ENCODE measurements at regions not wholly inside any gene's neighbourhood (a gene's known extent, or its start where the extent isn't known, plus 50 kb on each side); places are given as distances from the start of the nearest gene placed in this dataset.

GRCh38 chr3:117243657-117244056 lies 534.1 kb downstream of the TUSC7 start:
- Mint-ChIP-seq H3K4me3 (no peak overlapping the region), H3K27me3 (ENCODE audit: low read depth) (no peaks in the 10 kb centered on the region), H3K36me3 (ENCODE audit: low read depth) (no peaks in the 10 kb centered on the region), H3K9me3 (ENCODE audit: insufficient read depth) (no peaks in the 10 kb centered on the region), H3K4me1 (ENCODE audit: low read depth) (no peaks in the 10 kb centered on the region), H3K27ac (no peak overlapping the region)
- CTCF ChIA-PET = no interaction called here
- DNase-seq = no peak
- no peak for ATAC-seq
- POLR2A ChIA-PET = no interaction called here

- no peak for ATAC-seq
- ChIA-PET CTCF (no interaction called here), POLR2A (no interaction called here)
- Mint-ChIP-seq H3K27me3 (ENCODE audit: low read depth) (no peaks in the 10 kb centered on the region), H3K9me3 (ENCODE audit: insufficient read depth) (no peaks in the 10 kb centered on the region), H3K36me3 (ENCODE audit: low read depth) (no peaks in the 10 kb centered on the region), H3K4me1 (ENCODE audit: low read depth) (no peaks in the 10 kb centered on the region), H3K4me3 (no peak overlapping the region), H3K27ac (no peak overlapping the region)
- DNase-seq = no peak
Measured at GRCh38 chr3:117246771-117247555, 537.4 kb downstream of the TUSC7 start.

GRCh38 chr3:117248153-117248552 lies 538.6 kb downstream of the TUSC7 start:
- Mint-ChIP-seq H3K27me3 (ENCODE audit: low read depth) (no peaks in the 10 kb centered on the region), H3K4me1 (ENCODE audit: low read depth) (no peaks in the 10 kb centered on the region), H3K4me3 (no peak overlapping the region), H3K27ac (no peak overlapping the region), H3K36me3 (ENCODE audit: low read depth) (no peaks in the 10 kb centered on the region), H3K9me3 (ENCODE audit: insufficient read depth) (no peaks in the 10 kb centered on the region)
- ChIA-PET POLR2A (no interaction called here), CTCF (no interaction called here)
- no peak for ATAC-seq
- no peak for DNase-seq

- Mint-ChIP-seq H3K36me3 (ENCODE audit: low read depth) (no peaks in the 10 kb centered on the region), H3K9me3 (ENCODE audit: insufficient read depth) (no peaks in the 10 kb centered on the region), H3K27ac (no peak overlapping the region), H3K4me3 (no peak overlapping the region), H3K4me1 (ENCODE audit: low read depth) (no peaks in the 10 kb centered on the region), H3K27me3 (ENCODE audit: low read depth) (no peaks in the 10 kb centered on the region)
- POLR2A ChIA-PET = no interaction called here
- DNase-seq (no peak), ATAC-seq (no peak)
- CTCF ChIA-PET = no interaction called here
Measured at GRCh38 chr3:117252208-117252607, 542.6 kb downstream of the TUSC7 start.

- Mint-ChIP-seq H3K27me3 (ENCODE audit: low read depth) (no peaks in the 10 kb centered on the region), H3K27ac (no peak overlapping the region), H3K4me3 (no peak overlapping the region), H3K4me1 (ENCODE audit: low read depth) (no peaks in the 10 kb centered on the region), H3K36me3 (ENCODE audit: low read depth) (no peaks in the 10 kb centered on the region), H3K9me3 (ENCODE audit: insufficient read depth) (no peaks in the 10 kb centered on the region)
- DNase-seq (no peak), ATAC-seq (no peak)
- ChIA-PET POLR2A (no interaction called here), CTCF (no interaction called here)
Measured at GRCh38 chr3:117252651-117253050, 543.1 kb downstream of the TUSC7 start.

- no peaks in the 10 kb centered on the region for H3K27me3 Mint-ChIP-seq (ENCODE audit: low read depth)
- H3K36me3 Mint-ChIP-seq (ENCODE audit: low read depth) = no peaks in the 10 kb centered on the region
- H3K9me3 Mint-ChIP-seq (ENCODE audit: insufficient read depth) = no peaks in the 10 kb centered on the region
- DNase-seq = no peak
- no peak for ATAC-seq
- ChIA-PET POLR2A (no interaction called here), CTCF (no interaction called here)
- H3K4me1 Mint-ChIP-seq (ENCODE audit: low read depth) = no peaks in the 10 kb centered on the region
- no peak overlapping the region for H3K27ac Mint-ChIP-seq
- H3K4me3 Mint-ChIP-seq = no peak overlapping the region
Measured at GRCh38 chr3:117253636-117254035, 544.1 kb downstream of the TUSC7 start.

- Mint-ChIP-seq H3K36me3 (ENCODE audit: low read depth) (no peaks in the 10 kb centered on the region), H3K9me3 (ENCODE audit: insufficient read depth) (no peaks in the 10 kb centered on the region), H3K27me3 (ENCODE audit: low read depth) (no peaks in the 10 kb centered on the region), H3K27ac (no peak overlapping the region), H3K4me3 (no peak overlapping the region), H3K4me1 (ENCODE audit: low read depth) (no peaks in the 10 kb centered on the region)
- CTCF ChIA-PET = no interaction called here
- ATAC-seq = no peak
- POLR2A ChIA-PET = no interaction called here
- no peak for DNase-seq
Measured at GRCh38 chr3:117254985-117255384, 545.4 kb downstream of the TUSC7 start.

GRCh38 chr3:117255736-117256135 lies 546.2 kb downstream of the TUSC7 start:
- Mint-ChIP-seq H3K4me3 (no peak overlapping the region), H3K27ac (no peak overlapping the region), H3K9me3 (ENCODE audit: insufficient read depth) (no peaks in the 10 kb centered on the region), H3K36me3 (ENCODE audit: low read depth) (no peaks in the 10 kb centered on the region), H3K27me3 (ENCODE audit: low read depth) (no peaks in the 10 kb centered on the region), H3K4me1 (ENCODE audit: low read depth) (no peaks in the 10 kb centered on the region)
- no peak for DNase-seq
- ATAC-seq = no peak
- ChIA-PET POLR2A (no interaction called here), CTCF (no interaction called here)

- H3K36me3 Mint-ChIP-seq (ENCODE audit: low read depth) = no peaks in the 10 kb centered on the region
- H3K9me3 Mint-ChIP-seq (ENCODE audit: insufficient read depth) = no peaks in the 10 kb centered on the region
- no peaks in the 10 kb centered on the region for H3K27me3 Mint-ChIP-seq (ENCODE audit: low read depth)
- ATAC-seq (no peak), DNase-seq (no peak)
- no peak overlapping the region for H3K27ac Mint-ChIP-seq
- CTCF ChIA-PET = no interaction called here
- POLR2A ChIA-PET = no interaction called here
- no peaks in the 10 kb centered on the region for H3K4me1 Mint-ChIP-seq (ENCODE audit: low read depth)
- no peak overlapping the region for H3K4me3 Mint-ChIP-seq
Measured at GRCh38 chr3:117261983-117262421, 552.4 kb downstream of the TUSC7 start.

GRCh38 chr3:117263270-117263669 lies 553.7 kb downstream of the TUSC7 start:
- Mint-ChIP-seq H3K27me3 (ENCODE audit: low read depth) (no peaks in the 10 kb centered on the region), H3K4me1 (ENCODE audit: low read depth) (no peaks in the 10 kb centered on the region), H3K27ac (no peak overlapping the region), H3K4me3 (no peak overlapping the region), H3K36me3 (ENCODE audit: low read depth) (no peaks in the 10 kb centered on the region), H3K9me3 (ENCODE audit: insufficient read depth) (no peaks in the 10 kb centered on the region)
- CTCF ChIA-PET = no interaction called here
- no peak for DNase-seq
- ATAC-seq = no peak
- POLR2A ChIA-PET = no interaction called here

- no peaks in the 10 kb centered on the region for H3K9me3 Mint-ChIP-seq (ENCODE audit: insufficient read depth)
- H3K27ac Mint-ChIP-seq = no peak overlapping the region
- no peaks in the 10 kb centered on the region for H3K27me3 Mint-ChIP-seq (ENCODE audit: low read depth)
- CTCF ChIA-PET = no interaction called here
- POLR2A ChIA-PET = no interaction called here
- ATAC-seq (no peak), DNase-seq (no peak)
- H3K4me1 Mint-ChIP-seq (ENCODE audit: low read depth) = no peaks in the 10 kb centered on the region
- no peaks in the 10 kb centered on the region for H3K36me3 Mint-ChIP-seq (ENCODE audit: low read depth)
- H3K4me3 Mint-ChIP-seq = no peak overlapping the region
Measured at GRCh38 chr3:117263745-117264144, 554.2 kb downstream of the TUSC7 start.

GRCh38 chr3:117264204-117264994 lies 554.8 kb downstream of the TUSC7 start:
- Mint-ChIP-seq H3K4me1 (ENCODE audit: low read depth) (no peaks in the 10 kb centered on the region), H3K36me3 (ENCODE audit: low read depth) (no peaks in the 10 kb centered on the region), H3K9me3 (ENCODE audit: insufficient read depth) (no peaks in the 10 kb centered on the region), H3K4me3 (no peak overlapping the region), H3K27ac (no peak overlapping the region), H3K27me3 (ENCODE audit: low read depth) (no peaks in the 10 kb centered on the region)
- DNase-seq = no peak
- CTCF ChIA-PET = no interaction called here
- POLR2A ChIA-PET = no interaction called here
- no peak for ATAC-seq

- H3K27me3 Mint-ChIP-seq (ENCODE audit: low read depth) = no peaks in the 10 kb centered on the region
- no peak for DNase-seq
- ATAC-seq = no peak
- POLR2A ChIA-PET = no interaction called here
- H3K36me3 Mint-ChIP-seq (ENCODE audit: low read depth) = no peaks in the 10 kb centered on the region
- no peak overlapping the region for H3K4me3 Mint-ChIP-seq
- CTCF ChIA-PET = no interaction called here
- no peak overlapping the region for H3K27ac Mint-ChIP-seq
- peaks cover 7% of the 10 kb centered on the region for H3K9me3 Mint-ChIP-seq (ENCODE audit: insufficient read depth)
- no peaks in the 10 kb centered on the region for H3K4me1 Mint-ChIP-seq (ENCODE audit: low read depth)
Measured at GRCh38 chr3:117266806-117267205, 557.2 kb downstream of the TUSC7 start.

All from activated CD8-positive, alpha-beta T cell treated with anti-CD3 and anti-CD28 coated beads, Interleukin-2, amount 10 ng/mL, durations not matched to agents 7 days and 5 days (primary cell).